ENCODE measurements at regions not wholly inside any gene's neighbourhood (a gene's known extent, or its start where the extent isn't known, plus 50 kb on each side); places are given as distances from the start of the nearest gene placed in this dataset.
A peak's percentile ranks its signal among the peaks of the same experiment; 100 is the strongest.

- DNase-seq = no peak
Measured at GRCh38 chr12:92650228-92650822, 52.5 kb upstream of the PLEKHG7 start.

GRCh38 chr12:92649511-92650227, 53.1 kb upstream of the PLEKHG7 start:
- DNase-seq = peak; percentile 36

GRCh38 chr12:92648242-92649031, 54.4 kb upstream of the PLEKHG7 start:
- DNase-seq = no peak

GRCh38 chr12:92641291-92641690, 61.5 kb upstream of the PLEKHG7 start:
- no peak for DNase-seq

- DNase-seq = no peak
Measured at GRCh38 chr12:92640691-92641090, 62.1 kb upstream of the PLEKHG7 start.

GRCh38 chr12:92639017-92639416, 63.8 kb upstream of the PLEKHG7 start:
- DNase-seq = peak; percentile 96

GRCh38 chr12:92634730-92635129, 68.1 kb upstream of the PLEKHG7 start:
- DNase-seq = no peak

GRCh38 chr12:92634202-92634601, 68.6 kb upstream of the PLEKHG7 start:
- DNase-seq = no peak

GRCh38 chr12:92630968-92631367, 71.8 kb upstream of the PLEKHG7 start:
- DNase-seq = no peak

GRCh38 chr12:92629349-92630065, 73.3 kb upstream of the PLEKHG7 start:
- DNase-seq = no peak

- no peak for DNase-seq
Measured at GRCh38 chr12:92628476-92628875, 74.3 kb upstream of the PLEKHG7 start.

GRCh38 chr12:92627511-92627910, 75.3 kb upstream of the PLEKHG7 start:
- DNase-seq = no peak

- no peak for DNase-seq
Measured at GRCh38 chr12:92625639-92626310, 77.0 kb upstream of the PLEKHG7 start.

GRCh38 chr12:92624236-92624635, 78.6 kb upstream of the PLEKHG7 start:
- no peak for DNase-seq

GRCh38 chr12:92623386-92623785, 79.4 kb upstream of the PLEKHG7 start:
- no peak for DNase-seq

- no peak for DNase-seq
Measured at GRCh38 chr12:92621833-92622232, 81.0 kb upstream of the PLEKHG7 start.

GRCh38 chr12:92621312-92621711, 81.5 kb upstream of the PLEKHG7 start:
- DNase-seq = no peak

GRCh38 chr12:92619730-92620684, 82.8 kb upstream of the PLEKHG7 start:
- DNase-seq = no peak

- no peak for DNase-seq
Measured at GRCh38 chr12:92619026-92619425, 83.8 kb upstream of the PLEKHG7 start.

GRCh38 chr12:92615703-92616102, 87.1 kb upstream of the PLEKHG7 start:
- DNase-seq = no peak

GRCh38 chr12:92615086-92615485, 87.7 kb upstream of the PLEKHG7 start:
- no peak for DNase-seq

- DNase-seq = no peak
Measured at GRCh38 chr12:92614502-92614901, 88.3 kb upstream of the PLEKHG7 start.
